ENCODE measurements at regions not wholly inside any gene's neighbourhood (a gene's known extent, or its start where the extent isn't known, plus 50 kb on each side); places are given as distances from the start of the nearest gene placed in this dataset.

- TF ChIP-seq CTCF (IDR thresholded peaks at IDR 0.05 in 8 of 11, conservative IDR thresholded peaks at IDR 0.05 in 3 of 11): no peak
- no peak for TF ChIP-seq POLR2AphosphoS5 (IDR thresholded peaks at IDR 0.05)
- no peak for TF ChIP-seq POLR2A (IDR thresholded peaks at IDR 0.05)
Measured at GRCh38 chr21:17200250-17200649, 312.6 kb upstream of the CXADR start.

Measured in spleen (tissue), 7 donors.